ENCODE measurements at regions not wholly inside any gene's neighbourhood (a gene's known extent, or its start where the extent isn't known, plus 50 kb on each side); places are given as distances from the start of the nearest gene placed in this dataset.

DNA sequence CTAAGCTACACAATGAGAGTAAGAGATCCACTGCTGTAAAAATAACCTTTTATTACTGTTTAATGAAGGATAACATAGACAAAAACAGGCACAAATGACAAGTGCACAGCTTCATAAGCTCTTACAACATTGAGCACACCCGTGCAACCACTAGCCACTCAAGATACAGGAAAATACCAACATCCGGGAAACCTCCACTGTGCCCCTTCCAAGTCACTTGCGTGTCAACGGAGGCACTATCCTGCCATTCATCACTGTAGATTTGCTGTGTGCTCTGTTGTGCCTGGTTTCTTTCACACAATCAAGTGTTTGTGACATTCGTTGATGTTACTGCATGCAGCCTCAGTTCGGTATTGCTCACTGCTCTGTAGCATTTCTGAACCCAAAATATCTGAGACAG lies 292.9 kb upstream of the MYT1L start:
- Histone ChIP-seq H3K36me3 (no peaks in the 10 kb centered on the region), H3K27me3 (0 out of 2 replicates have a peak, but pooled peaks cover 3% of the 10 kb centered on the region), H3K4me1 (no peaks in the 10 kb centered on the region; the same call in 1 of the 2 replicates), H3K9me3 (no peaks in the 10 kb centered on the region), H3K4me3 (ENCODE audit: low read depth, low read length) (no peak overlapping the region)
- no peak for TF ChIP-seq CTCF (IDR thresholded peaks at IDR 0.05; ENCODE audit: low read depth, low read length)
- no peak for DNase-seq

DNA sequence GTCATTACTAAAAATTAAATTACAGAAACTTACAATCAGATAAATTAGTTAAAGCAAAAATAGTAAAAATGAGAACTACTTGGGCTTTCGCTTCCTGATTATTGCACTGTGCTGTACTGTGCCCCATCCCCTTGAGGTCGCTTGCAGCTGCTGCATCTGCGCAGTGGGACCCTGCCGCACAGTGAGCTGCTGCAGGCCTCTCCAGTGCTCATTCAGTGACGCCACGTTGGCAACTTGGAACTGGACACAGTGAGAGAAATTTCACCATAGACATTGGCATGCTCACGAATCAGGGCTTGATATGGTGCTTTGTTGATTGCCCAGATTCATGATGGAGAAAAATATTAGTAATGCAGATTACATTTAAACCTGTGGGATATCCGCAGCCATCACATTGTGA lies 290.8 kb upstream of the MYT1L start:
- DNase-seq, result no peak
- TF ChIP-seq CTCF (IDR thresholded peaks at IDR 0.05; ENCODE audit: low read depth, low read length), result no peak
- Histone ChIP-seq H3K9me3 (no peaks in the 10 kb centered on the region), H3K4me1 (no peaks in the 10 kb centered on the region; the same call in 1 of the 2 replicates), H3K36me3 (no peaks in the 10 kb centered on the region), H3K4me3 (ENCODE audit: low read depth, low read length) (no peak overlapping the region), H3K27me3 (0 out of 2 replicates have a peak, but pooled peaks cover 3% of the 10 kb centered on the region)

DNA sequence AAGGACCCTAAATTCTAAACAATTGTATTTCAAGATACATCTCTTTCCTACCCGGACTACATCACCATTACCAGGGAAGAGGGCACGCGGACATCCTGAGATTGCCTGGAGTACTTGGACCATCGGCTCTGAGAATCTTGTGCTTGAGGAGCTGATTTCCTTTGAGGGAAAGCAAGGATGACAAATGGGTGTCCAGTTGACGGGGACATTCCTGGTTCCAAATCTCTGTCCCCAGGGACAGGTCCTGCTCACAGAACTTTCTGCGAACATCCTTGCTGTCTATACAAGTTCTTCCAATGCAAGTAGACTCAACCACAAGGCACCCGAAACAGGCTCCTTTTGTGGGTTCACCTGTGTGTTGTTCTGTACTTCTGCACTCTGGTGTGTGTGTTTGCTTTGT lies 289.5 kb upstream of the MYT1L start:
- no peaks in the 10 kb centered on the region for H3K9me3 ChIP-seq
- H3K4me3 ChIP-seq (ENCODE audit: low read depth, low read length), result no peak overlapping the region
- H3K36me3 ChIP-seq, result no peaks in the 10 kb centered on the region
- TF ChIP-seq CTCF (IDR thresholded peaks at IDR 0.05; ENCODE audit: low read depth, low read length), result no peak
- 0 out of 2 replicates have a peak, but pooled peaks cover 3% of the 10 kb centered on the region for H3K27me3 ChIP-seq
- DNase-seq, result no peak
- H3K4me1 ChIP-seq, result no peaks in the 10 kb centered on the region; the same call in 1 of the 2 replicates

DNA sequence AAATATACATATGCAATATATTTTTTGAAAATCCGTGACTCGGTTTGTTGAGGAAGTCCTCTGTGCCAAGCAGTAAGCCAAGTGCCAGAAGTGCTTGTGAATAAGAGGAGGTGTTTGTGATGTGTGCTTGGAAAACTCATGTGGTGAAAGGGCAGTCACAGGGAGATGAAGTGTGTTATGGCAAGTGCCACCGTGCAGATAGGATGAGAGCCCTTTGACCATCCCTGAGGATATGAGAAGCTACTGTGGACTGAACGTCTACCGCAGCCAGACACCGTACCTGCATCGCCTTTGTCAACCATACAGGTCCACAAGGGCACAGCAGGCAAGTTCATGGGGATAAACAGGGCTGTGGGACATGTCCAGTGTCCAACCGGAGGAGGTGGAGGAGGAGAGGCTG lies 288.9 kb upstream of the MYT1L start:
- H3K4me1 ChIP-seq, result no peaks in the 10 kb centered on the region; the same call in 1 of the 2 replicates
- no peaks in the 10 kb centered on the region for H3K9me3 ChIP-seq
- no peak overlapping the region for H3K4me3 ChIP-seq (ENCODE audit: low read depth, low read length)
- TF ChIP-seq CTCF (IDR thresholded peaks at IDR 0.05; ENCODE audit: low read depth, low read length), result no peak
- 0 out of 2 replicates have a peak, but pooled peaks cover 3% of the 10 kb centered on the region for H3K27me3 ChIP-seq
- DNase-seq, result no peak
- no peaks in the 10 kb centered on the region for H3K36me3 ChIP-seq

- H3K27me3 ChIP-seq, result no peaks in the 10 kb centered on the region
- H3K36me3 ChIP-seq, result no peaks in the 10 kb centered on the region
- no peaks in the 10 kb centered on the region for H3K9me3 ChIP-seq
- no peaks in the 10 kb centered on the region for H3K4me1 ChIP-seq
- H3K4me3 ChIP-seq (ENCODE audit: low read depth, low read length), result no peak overlapping the region
- DNase-seq, result no peak
- TF ChIP-seq CTCF (IDR thresholded peaks at IDR 0.05; ENCODE audit: low read depth, low read length), result no peak
Observed at GRCh38 chr2:2614452-2614851, 283.4 kb upstream of the MYT1L start.

DNA sequence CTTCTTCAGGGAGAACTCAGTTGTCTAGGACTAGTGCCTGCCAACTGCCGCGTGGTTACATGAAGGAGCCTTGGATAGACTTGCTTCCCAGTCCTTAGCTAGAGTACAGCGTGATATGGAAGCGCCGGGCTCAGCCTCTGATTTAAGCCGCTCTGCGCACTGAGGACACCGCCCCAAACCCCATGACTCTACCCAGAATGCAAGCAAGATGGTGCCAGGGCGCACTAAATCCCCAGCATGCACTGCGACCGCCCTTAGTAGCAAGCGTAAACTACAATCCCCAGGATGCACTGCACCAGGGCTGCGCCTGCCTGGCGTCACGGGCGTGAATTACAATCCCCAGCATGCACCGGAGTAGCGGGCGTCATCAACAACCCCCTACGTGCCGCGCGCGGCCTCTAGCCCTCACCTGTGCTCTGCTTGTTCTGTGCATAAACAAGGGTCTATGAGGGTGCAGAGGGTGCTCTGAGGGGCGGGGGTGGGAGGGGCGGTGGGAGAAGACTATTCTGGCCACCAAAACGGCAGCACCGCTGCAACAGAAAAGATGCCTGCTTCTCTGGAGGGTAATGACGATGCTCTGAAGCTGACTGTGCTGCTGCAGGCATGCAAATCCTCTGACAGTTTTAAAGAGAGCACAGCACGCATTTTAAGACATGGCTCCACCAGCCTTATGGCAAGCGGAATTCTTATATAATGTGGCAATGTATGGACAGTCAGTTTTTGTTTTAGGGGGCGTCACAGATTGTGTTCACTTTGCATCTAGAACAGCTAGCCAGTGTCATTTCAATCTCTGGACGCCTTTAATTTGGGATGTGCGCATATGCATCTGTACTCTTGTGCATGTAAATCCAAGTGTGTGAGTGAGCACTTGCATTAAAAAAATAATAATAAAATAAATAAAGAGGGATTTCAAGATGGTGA lies 282.5 kb upstream of the MYT1L start:
- Histone ChIP-seq H3K4me3 (ENCODE audit: low read depth, low read length) (peak overlapping the region; percentile 76), H3K9me3 (no peaks in the 10 kb centered on the region), H3K4me1 (no peaks in the 10 kb centered on the region), H3K27me3 (no peaks in the 10 kb centered on the region), H3K36me3 (no peaks in the 10 kb centered on the region)
- peak; percentile 97 for DNase-seq
- 0 out of 2 replicates have a peak, but pooled peaks have one; percentile 5 for TF ChIP-seq CTCF (IDR thresholded peaks at IDR 0.05; ENCODE audit: low read depth, low read length)

All from BE2C (cell line).